ENCODE measurements at regions not wholly inside any gene's neighbourhood (a gene's known extent, or its start where the extent isn't known, plus 50 kb on each side); places are given as distances from the start of the nearest gene placed in this dataset.
"Not testable (repeated sequence)": the region's sequence is repeated elsewhere in the genome, so short reads cannot be mapped to it uniquely, and the experiment has no call there.

DNA sequence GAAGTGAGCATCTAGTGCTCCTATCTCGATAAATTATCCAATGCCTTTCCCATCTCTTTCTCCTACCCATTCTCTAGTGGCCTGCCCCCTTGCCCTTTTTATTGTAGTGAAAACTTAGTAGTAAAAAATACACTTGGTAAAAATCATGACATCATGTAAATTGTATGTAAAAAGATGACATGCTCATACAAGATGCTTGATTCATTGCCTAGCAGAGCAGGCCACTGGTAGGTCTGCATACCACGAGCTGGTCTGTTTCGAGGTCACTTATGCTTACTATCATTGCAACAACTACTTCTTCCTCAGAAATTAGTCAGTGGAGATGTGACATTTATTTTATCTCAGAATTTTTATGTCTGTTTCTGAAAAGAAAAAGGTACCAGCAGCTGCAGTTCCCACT lies 177.3 kb downstream of the C9orf152 start:
- Histone ChIP-seq H3K27ac (no peak overlapping the region), H3K36me3 (ENCODE audit: low read depth, missing control alignments) (no peaks in the 10 kb centered on the region), H3K9me3 (no peaks in the 10 kb centered on the region), H3K4me3 (no peak overlapping the region), H3K4me1 (peaks cover 4% of the 10 kb centered on the region), H3K27me3 (no peaks in the 10 kb centered on the region)
- no peak for DNase-seq
- 83 to 90% methylated on average over 3 of the region's 3 CpGs for WGBS, 2 donors
- intact Hi-C loops (cut with DNase I; ENCODE audit: low total_unique reads) = no loop called here
- TF ChIP-seq POLR2A (IDR thresholded peaks at IDR 0.05) = no peak
- TF ChIP-seq, protein P1, sequence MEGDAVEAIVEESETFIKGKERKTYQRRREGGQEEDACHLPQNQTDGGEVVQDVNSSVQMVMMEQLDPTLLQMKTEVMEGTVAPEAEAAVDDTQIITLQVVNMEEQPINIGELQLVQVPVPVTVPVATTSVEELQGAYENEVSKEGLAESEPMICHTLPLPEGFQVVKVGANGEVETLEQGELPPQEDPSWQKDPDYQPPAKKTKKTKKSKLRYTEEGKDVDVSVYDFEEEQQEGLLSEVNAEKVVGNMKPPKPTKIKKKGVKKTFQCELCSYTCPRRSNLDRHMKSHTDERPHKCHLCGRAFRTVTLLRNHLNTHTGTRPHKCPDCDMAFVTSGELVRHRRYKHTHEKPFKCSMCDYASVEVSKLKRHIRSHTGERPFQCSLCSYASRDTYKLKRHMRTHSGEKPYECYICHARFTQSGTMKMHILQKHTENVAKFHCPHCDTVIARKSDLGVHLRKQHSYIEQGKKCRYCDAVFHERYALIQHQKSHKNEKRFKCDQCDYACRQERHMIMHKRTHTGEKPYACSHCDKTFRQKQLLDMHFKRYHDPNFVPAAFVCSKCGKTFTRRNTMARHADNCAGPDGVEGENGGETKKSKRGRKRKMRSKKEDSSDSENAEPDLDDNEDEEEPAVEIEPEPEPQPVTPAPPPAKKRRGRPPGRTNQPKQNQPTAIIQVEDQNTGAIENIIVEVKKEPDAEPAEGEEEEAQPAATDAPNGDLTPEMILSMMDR (IDR thresholded peaks at IDR 0.05) = no peak

DNA sequence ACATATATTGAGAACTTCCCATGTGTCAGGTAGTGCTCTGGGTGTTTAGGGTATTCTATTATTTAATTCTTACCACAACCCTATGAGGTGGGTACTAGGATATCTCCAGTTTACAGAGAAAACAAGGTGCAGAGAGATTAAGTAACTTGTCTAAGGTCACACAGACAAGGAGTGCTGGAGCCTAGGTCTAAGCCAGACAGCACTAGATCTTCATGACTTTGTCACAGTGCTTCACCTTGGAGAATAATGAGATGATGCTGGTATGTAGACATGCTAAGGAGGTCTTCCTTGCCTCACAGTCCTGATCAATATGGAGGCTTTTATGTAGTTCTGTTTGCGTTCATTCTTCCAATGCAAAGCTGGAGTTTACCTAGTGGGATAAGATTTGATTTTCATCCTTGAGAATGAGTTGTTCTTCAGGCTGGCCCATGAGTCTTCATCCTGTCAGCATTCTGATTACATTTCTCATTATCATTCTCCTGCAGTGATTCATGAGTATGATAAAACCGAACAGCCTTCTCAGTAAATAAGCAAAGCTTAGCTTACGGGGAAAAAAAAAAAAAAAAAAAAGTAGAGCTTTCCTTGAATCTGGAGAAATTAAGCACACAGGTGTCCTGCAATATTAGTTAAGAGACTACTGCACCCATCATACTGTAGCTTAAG lies 176.3 kb downstream of the C9orf152 start:
- Histone ChIP-seq H3K36me3 (ENCODE audit: low read depth, missing control alignments) (no peaks in the 10 kb centered on the region), H3K27ac (no peak overlapping the region), H3K4me3 (no peak overlapping the region), H3K27me3 (no peaks in the 10 kb centered on the region), H3K9me3 (no peaks in the 10 kb centered on the region), H3K4me1 (peaks cover 4% of the 10 kb centered on the region)
- 83 to 93% methylated on average over 3 of the region's 3 CpGs for WGBS, 2 donors
- TF ChIP-seq POLR2A (IDR thresholded peaks at IDR 0.05) = no peak
- TF ChIP-seq, protein P1 (IDR thresholded peaks at IDR 0.05) = no peak
- intact Hi-C loops (cut with DNase I; ENCODE audit: low total_unique reads) = no loop called here
- no peak for DNase-seq

DNA sequence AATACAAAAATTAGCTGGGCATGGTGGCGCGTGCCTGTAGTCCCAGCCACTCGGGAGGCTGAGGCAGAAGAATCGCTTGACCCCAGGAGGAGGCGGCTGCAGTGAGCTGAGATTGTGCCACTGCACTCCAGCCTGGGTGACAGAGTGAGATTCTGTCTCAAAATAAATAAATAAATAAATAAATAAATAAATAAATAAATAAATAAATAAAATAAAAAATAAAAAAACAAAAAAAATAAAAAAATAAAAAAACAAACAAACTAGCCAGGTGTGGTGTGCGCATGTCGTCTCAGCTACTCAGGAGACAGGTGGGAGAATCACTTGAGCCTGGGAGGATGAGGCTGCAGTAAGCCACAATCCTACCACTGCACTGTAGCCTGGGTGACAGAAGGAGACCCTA lies 175.4 kb downstream of the C9orf152 start:
- H3K27ac ChIP-seq; H3K4me1 ChIP-seq; H3K9me3 ChIP-seq; intact Hi-C loops (cut with DNase I; ENCODE audit: low total_unique reads); H3K36me3 ChIP-seq (ENCODE audit: low read depth, missing control alignments); H3K4me3 ChIP-seq; DNase-seq; H3K27me3 ChIP-seq: not testable (repeated sequence)
- WGBS, 2 donors = 96 to 97% methylated on average over 7 of the region's 7 CpGs

DNA sequence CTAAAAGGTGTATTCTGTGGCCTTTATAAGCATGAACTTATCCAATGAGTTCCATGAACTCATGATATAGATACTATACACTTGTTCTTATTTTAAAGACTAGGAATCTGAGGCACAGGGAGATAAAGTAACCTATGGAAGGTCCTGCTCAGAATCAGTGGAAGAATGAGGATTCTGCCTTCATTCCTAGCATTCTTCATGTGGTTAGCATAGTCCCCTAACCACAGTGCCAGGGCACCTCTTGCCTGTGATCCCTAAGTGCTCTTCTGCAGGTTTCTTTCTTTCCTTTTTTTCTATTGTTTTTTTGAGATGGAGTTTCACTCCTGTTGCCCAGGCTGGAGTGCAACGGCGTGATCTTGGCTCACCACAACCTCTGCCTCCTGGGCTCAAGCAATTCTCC lies 174.1 kb downstream of the C9orf152 start:
- no peaks in the 10 kb centered on the region for H3K36me3 ChIP-seq (ENCODE audit: low read depth, missing control alignments)
- intact Hi-C loops (cut with DNase I; ENCODE audit: low total_unique reads) = no loop called here
- H3K27me3 ChIP-seq = no peaks in the 10 kb centered on the region
- 96 to 100% methylated on average over 2 of the region's 2 CpGs for WGBS, 2 donors
- no peaks in the 10 kb centered on the region for H3K9me3 ChIP-seq
- no peak overlapping the region for H3K27ac ChIP-seq
- DNase-seq = no peak
- H3K4me3 ChIP-seq = no peak overlapping the region
- TF ChIP-seq POLR2A (IDR thresholded peaks at IDR 0.05) = no peak
- TF ChIP-seq, protein P1 (IDR thresholded peaks at IDR 0.05) = no peak
- no peaks in the 10 kb centered on the region for H3K4me1 ChIP-seq

DNA sequence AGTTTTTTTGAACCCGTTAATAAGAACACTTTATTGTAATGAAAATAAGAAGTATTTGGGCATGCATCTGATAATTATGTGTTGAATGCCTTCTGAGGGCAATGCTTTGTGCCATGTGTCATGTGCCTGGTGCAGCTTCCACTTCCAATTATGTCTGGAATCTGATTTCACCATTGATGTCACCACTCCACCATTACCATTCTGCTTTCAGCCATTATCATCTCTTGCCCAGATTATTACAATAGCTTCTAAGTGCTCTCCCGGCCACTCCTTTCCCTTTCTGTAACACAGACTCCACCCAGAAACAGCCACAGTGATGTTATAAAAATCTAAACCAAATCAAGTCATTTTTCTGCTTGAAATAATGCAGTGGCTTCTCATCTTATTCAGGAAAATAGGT lies 171.7 kb downstream of the C9orf152 start:
- DNase-seq = no peak
- Histone ChIP-seq H3K9me3 (no peaks in the 10 kb centered on the region), H3K4me1 (peaks cover 2% of the 10 kb centered on the region), H3K4me3 (no peak overlapping the region), H3K27me3 (no peaks in the 10 kb centered on the region), H3K27ac (no peak overlapping the region), H3K36me3 (ENCODE audit: low read depth, missing control alignments) (no peaks in the 10 kb centered on the region)
- intact Hi-C loops (cut with DNase I; ENCODE audit: low total_unique reads) = no loop called here
- 67 to 76% methylated on average over 2 of the region's 2 CpGs for WGBS, 2 donors
- TF ChIP-seq POLR2A (IDR thresholded peaks at IDR 0.05) = no peak
- TF ChIP-seq, protein P1 (IDR thresholded peaks at IDR 0.05) = no peak

All from testis (tissue), 2 donors.